GM19328 (cell line): ENCODE measurements at regions not wholly inside any gene's neighbourhood (a gene's known extent, or its start where the extent isn't known, plus 50 kb on each side); places are given as distances from the start of the nearest gene placed in this dataset.

ENCODE experiments used
- ATAC-seq: cut with Tn5 transposase; IDR thresholded peaks from one replicate; pipeline ENCODE4 v1.9.1; 2021; ENCODE audit warnings: mild to moderate bottlenecking, moderate library complexity; ENCODE audit not compliant: unreplicated experiment

GRCh38 chr1:116819081-116819480 is 64.9 kb downstream of the CD2 start:
- no peak for ATAC-seq

- no peak for ATAC-seq
Measured at GRCh38 chr1:116820369-116820768, 66.1 kb downstream of the CD2 start.

GRCh38 chr1:116821763-116822162 is 67.5 kb downstream of the CD2 start:
- no peak for ATAC-seq

DNA sequence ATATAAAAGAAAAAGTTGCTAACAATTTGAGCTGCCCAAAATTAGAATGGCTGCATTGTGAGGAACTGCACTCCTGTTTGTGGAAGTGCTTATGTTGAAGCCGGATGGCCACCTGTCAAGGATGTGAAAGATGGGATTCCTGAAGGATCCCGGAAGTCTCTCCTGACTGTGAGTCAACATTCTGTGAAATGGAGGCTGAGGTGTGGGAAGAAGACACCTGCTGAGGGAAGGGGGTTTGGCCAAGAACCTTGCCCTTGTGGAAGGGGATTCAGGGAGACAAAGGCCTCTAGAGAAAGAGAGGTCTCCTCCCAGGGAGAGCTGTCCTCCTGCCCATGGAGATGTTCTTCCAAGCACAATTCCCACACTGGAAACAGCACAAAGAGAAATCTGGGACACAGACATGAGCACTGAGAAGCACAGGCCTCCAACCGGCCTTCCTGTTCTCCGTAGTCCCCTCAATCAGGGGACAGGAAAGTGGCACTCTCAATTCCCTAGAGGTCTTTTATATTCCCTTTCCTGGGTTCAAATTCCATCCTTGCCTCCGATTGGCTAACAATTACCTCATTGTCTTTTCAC is 70.5 kb downstream of the CD2 start:
- no peak for ATAC-seq

GRCh38 chr1:116825207-116825719 is 71.0 kb downstream of the CD2 start:
- no peak for ATAC-seq

DNA sequence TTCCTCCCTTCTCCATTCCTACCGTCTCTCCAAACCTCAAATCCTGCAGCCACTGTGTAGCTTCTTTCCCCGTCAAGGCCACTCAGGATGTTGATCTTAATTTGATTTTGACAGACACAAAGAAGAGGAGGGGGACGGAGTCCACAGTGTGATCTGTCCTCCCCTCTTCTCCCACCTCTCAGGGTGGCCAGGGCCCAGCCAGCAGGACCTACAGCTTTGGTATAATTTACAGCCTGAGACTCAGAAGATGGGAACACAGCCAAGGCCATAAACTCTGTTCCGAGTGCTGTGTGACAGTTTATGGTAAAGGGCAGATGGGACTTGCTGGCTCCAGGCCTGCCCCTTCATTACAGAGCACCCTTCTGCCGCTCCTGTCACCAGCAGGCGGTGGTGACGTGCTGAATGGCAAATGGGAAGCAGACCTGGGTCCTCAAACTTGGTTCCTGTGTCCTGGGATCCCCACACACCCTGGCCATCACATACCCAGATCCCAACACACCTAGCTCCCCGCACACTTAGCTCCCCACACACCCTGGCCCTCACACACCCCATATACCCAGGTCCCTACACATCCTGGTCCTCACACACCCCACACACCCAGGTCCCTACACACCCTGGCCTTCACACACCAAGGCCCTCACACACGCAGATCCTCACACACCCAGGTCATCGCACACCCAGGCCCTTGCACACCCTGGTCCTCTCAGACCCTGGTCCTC is 71.6 kb downstream of the CD2 start:
- no peak for ATAC-seq

DNA sequence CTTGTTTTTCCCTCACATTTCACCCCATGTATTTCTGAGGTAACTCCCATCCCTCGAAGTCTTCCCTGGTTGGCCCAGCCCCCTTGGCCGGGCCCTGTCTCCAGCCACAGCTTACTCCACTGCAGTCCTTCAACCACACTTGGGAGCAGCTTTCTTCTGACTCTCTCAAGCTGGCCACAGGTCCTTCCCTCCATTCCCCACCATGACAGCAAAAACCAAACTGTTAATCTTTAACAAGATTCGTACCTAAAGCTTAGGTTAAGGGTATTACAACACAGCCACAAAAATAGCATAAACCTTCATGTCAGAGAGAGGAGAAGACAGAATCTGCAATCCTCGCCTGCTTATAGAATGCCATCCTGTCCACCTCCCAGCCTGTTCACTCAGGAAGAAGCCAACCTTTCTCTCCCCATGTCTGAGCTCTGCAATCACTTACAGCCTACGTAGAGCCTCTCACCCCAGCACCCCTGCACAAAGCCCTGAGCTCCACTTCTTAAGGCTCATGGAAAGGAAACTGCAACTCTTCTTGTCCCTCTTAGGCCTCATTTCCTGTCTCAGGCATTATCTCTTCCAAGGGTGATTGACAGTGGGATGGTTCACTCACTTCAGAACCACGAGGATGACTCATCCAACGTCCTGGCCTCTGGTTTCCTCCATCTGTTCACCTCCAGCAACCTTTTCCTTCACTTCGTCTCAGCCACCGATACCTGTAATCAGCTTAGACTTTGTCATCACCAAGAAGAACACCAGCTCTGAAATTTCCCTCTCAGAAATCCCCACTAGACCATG is 72.8 kb downstream of the CD2 start:
- peak; percentile 77 for ATAC-seq

- no peak for ATAC-seq
Measured at GRCh38 chr1:116827607-116828105, 73.4 kb downstream of the CD2 start.

GRCh38 chr1:116832308-116832931 is 77.3 kb upstream of the PTGFRN start:
- no peak for ATAC-seq

- ATAC-seq, result no peak
Measured at GRCh38 chr1:116832932-116833578, 76.7 kb upstream of the PTGFRN start.

GRCh38 chr1:116833718-116834117 is 76.0 kb upstream of the PTGFRN start:
- no peak for ATAC-seq

DNA sequence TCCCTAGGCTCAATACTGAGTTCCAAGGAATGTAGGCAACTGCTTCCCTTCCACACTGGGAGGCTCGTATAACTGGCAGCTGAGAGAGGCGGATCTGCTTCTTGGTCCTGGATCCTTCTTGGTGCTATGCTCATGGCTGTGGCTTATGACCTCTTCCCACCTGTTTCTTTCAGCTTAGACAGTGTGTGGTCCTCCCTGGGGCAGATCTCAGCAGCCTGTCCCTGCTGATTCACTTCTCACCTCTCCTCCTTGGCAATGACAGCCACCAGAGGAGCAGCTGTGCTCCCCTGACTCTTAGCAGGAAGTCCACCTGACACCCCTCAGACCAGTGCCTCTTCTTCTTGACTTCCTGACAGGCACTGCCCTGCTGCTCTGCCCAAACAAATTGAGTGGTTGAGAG is 75.1 kb upstream of the PTGFRN start:
- no peak for ATAC-seq

DNA sequence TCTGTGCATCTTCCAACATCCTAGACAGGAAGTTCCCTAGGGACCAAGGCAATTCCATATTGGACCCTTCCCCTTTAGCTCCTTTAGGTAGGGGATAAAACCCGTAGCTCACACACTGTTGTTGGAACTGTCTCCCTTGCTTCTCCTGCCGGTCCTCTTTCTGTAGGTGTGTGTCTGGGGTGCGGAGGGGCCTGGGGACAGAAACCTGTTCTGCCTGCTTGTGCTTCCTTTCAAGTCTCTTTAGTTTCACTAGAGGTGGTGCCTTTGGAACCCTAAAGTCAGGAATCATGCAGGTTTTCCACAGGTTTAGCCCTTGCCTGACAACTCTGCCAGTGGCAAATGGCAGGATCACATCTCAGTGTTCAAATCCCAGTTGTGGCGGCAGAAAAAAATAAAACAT is 74.6 kb upstream of the PTGFRN start:
- ATAC-seq, result no peak

DNA sequence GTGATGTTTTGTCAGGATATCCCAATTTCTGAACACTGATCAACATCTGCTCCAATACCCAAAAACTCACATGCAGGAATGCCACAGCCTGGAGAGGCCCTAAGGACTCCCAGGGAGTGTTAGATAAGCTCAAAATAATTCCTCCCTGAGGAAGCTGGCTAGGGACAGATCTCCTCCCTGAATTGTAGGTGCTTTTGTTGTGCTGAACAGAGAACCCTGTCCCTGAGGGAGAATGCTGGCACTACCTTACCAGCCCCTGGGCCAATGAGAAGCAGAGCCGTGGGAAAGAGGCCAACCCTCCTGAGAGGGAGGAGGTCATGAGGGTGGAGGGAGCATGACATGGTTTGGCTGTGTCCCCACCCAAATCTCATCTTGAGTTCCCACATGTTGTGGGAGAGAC is 73.6 kb upstream of the PTGFRN start:
- ATAC-seq, result no peak

DNA sequence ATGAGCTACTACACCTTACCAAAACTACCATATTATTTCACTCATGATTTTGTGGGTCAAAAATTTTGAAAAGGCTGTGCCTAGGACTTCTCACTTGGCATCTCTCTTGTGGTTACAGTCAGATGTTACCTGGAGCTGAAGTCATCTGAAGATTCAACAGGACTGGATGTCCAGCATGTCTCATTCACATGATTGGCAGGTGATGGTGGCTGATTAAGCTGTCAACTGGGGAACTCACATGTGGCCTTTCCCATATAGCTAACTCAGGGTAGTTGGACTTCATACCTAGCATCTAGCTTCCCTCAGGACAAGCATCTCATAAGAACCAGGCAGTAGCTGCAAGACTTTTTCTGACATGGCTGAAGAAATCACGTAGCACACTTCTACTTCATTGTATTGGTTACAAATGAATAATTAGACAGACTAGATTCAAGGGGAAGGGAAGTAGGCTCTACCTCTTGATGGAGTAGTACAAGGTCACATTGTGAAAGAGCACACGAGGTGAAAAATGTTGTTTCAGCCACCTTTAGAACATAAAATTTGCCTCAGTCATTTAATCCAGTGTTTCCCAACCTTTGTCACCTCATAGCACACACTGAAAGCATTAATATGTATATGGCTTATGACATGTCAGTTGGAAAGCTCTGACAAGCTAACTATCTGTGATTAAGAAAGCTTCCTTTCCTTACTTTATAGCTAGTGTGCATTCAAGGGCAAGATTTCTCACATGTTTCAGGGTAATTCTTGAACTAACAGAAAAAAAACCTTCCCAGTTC is 68.0 kb upstream of the PTGFRN start:
- ATAC-seq, result no peak

DNA sequence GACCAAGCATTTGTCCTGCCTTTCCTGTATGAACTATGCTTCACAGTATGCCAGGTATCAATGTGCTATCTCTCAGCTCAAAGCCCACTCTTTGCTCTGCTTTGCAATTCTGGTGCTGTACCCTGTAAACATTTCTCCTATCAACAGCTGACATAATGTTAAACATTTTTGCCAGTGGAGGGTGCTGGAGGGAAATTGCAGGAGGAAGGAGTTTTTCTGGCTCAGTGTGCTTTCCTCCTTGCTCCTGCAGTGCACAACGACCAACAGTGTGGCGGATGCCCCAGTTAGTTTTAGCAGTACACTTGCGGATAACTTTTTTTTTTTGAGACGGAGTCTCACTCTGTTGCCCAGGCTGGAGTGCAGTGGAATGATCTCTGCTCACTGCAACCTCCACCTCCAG is 67.1 kb upstream of the PTGFRN start:
- no peak for ATAC-seq

DNA sequence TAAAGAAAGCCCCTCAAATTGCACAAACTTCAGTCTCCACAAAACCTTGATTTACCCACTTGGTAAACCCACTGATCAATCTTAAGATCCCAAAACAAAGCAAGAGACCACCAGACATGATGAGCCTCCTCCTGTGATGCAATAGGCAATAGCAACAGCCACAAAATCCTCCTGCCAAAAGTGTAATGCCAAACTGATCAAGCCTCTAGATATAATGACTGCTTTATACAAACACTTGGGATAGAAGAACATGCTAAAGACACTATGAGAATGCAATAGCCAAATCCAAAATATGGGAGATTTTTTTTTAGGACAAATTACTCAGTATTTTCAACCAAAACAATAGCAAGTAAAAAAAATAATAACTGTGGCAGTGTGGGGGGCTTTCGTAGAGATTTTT is 64.9 kb upstream of the PTGFRN start:
- ATAC-seq, result no peak

DNA sequence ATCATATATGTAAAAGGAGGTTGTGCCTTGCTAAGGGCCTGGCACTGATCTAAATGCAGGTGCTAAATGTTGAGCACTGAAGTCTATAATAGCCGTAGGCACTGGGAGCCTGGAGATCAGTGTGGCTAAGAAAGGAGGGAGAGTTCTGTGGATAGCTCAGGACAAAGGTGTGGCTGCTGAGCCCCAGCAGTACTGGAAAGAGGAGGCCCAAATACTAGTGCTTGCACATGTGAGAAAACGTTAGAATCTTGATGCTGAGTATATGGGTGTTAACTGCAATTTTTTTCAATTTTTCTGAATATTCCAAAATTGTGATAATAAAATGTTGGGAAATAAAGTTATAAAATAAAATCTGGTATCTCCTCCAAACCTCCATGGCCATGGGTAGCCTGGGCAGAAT is 62.5 kb upstream of the PTGFRN start:
- ATAC-seq, result no peak

GRCh38 chr1:116847688-116848531 is 61.8 kb upstream of the PTGFRN start:
- no peak for ATAC-seq
